ENCODE measurements at regions not wholly inside any gene's neighbourhood (a gene's known extent, or its start where the extent isn't known, plus 50 kb on each side); places are given as distances from the start of the nearest gene placed in this dataset.

GRCh38 chr9:87269296-87270176 is 228.1 kb upstream of the DAPK1 start:
- Mint-ChIP-seq H3K27me3 (peaks cover 8% of the 10 kb centered on the region), H3K4me1 (peaks cover 6% of the 10 kb centered on the region), H3K4me3 (no peak overlapping the region), H3K36me3 (ENCODE audit: low read depth) (no peaks in the 10 kb centered on the region), H3K9me3 (no peaks in the 10 kb centered on the region), H3K27ac (no peak overlapping the region)
- no peak for DNase-seq
- intact Hi-C loops (cut with micrococcal nuclease), result no loop called here

DNA sequence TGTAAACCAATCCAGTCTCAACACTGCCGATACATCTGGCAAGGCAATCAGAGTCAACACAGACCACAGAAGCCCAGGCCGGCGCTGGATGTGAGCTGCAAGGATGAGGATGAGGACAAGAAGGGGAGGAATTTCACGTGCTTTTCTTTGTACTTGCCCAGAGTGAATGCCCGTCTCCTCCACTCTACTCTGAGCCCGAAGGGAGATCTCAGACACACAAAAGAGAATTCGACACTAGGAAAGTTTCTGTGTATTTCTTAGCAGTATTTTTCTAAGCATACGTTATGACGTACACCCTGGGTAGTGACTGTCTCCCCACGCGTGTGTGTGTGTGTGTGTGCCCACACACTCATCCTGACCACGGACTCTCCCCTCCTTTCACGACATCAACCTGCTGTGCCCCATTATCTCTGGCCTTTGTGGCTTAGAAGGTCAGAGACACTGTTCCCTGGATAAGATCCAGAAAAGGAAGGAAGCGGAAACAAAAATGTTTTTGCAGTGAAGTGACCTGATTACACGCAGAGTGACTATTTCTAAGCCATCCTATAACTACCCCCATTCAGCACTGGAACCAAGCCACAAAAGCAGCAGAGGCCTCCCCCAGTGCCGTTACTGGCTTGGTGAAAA is 227.3 kb upstream of the DAPK1 start:
- no peak overlapping the region for H3K4me3 Mint-ChIP-seq
- H3K4me1 Mint-ChIP-seq, result peaks cover 6% of the 10 kb centered on the region
- H3K27me3 Mint-ChIP-seq, result peaks cover 10% of the 10 kb centered on the region
- no peaks in the 10 kb centered on the region for H3K36me3 Mint-ChIP-seq (ENCODE audit: low read depth)
- H3K27ac Mint-ChIP-seq, result no peak overlapping the region
- DNase-seq, result no peak
- H3K9me3 Mint-ChIP-seq, result no peaks in the 10 kb centered on the region
- intact Hi-C loops (cut with micrococcal nuclease), result no loop called here

GRCh38 chr9:87270848-87271234 is 226.8 kb upstream of the DAPK1 start:
- H3K27me3 Mint-ChIP-seq, result peaks cover 10% of the 10 kb centered on the region
- DNase-seq, result no peak
- no peak overlapping the region for H3K4me3 Mint-ChIP-seq
- peaks cover 7% of the 10 kb centered on the region for H3K4me1 Mint-ChIP-seq
- H3K27ac Mint-ChIP-seq, result no peak overlapping the region
- H3K9me3 Mint-ChIP-seq, result no peaks in the 10 kb centered on the region
- intact Hi-C loops (cut with micrococcal nuclease), result no loop called here
- H3K36me3 Mint-ChIP-seq (ENCODE audit: low read depth), result no peaks in the 10 kb centered on the region

GRCh38 chr9:87271696-87272477 is 225.8 kb upstream of the DAPK1 start:
- intact Hi-C loops (cut with micrococcal nuclease), result no loop called here
- no peak overlapping the region for H3K4me3 Mint-ChIP-seq
- H3K9me3 Mint-ChIP-seq, result no peaks in the 10 kb centered on the region
- DNase-seq, result no peak
- no peaks in the 10 kb centered on the region for H3K36me3 Mint-ChIP-seq (ENCODE audit: low read depth)
- H3K27me3 Mint-ChIP-seq, result peaks cover 10% of the 10 kb centered on the region
- H3K4me1 Mint-ChIP-seq, result peaks cover 11% of the 10 kb centered on the region
- no peak overlapping the region for H3K27ac Mint-ChIP-seq

- H3K4me3 Mint-ChIP-seq, result no peak overlapping the region
- no peak overlapping the region for H3K27ac Mint-ChIP-seq
- no peaks in the 10 kb centered on the region for H3K9me3 Mint-ChIP-seq
- peaks cover 14% of the 10 kb centered on the region for H3K4me1 Mint-ChIP-seq
- intact Hi-C loops (cut with micrococcal nuclease), result no loop called here
- H3K27me3 Mint-ChIP-seq, result peaks cover 7% of the 10 kb centered on the region
- H3K36me3 Mint-ChIP-seq (ENCODE audit: low read depth), result no peaks in the 10 kb centered on the region
- no peak for DNase-seq
Observed at GRCh38 chr9:87275047-87275725, 222.5 kb upstream of the DAPK1 start.

GRCh38 chr9:87276327-87276841 is 221.3 kb upstream of the DAPK1 start:
- no peak for DNase-seq
- Mint-ChIP-seq H3K9me3 (no peaks in the 10 kb centered on the region), H3K4me3 (no peak overlapping the region), H3K27me3 (peaks cover 8% of the 10 kb centered on the region), H3K27ac (no peak overlapping the region), H3K4me1 (peaks cover 14% of the 10 kb centered on the region), H3K36me3 (ENCODE audit: low read depth) (no peaks in the 10 kb centered on the region)
- intact Hi-C loops (cut with micrococcal nuclease), result no loop called here

DNA sequence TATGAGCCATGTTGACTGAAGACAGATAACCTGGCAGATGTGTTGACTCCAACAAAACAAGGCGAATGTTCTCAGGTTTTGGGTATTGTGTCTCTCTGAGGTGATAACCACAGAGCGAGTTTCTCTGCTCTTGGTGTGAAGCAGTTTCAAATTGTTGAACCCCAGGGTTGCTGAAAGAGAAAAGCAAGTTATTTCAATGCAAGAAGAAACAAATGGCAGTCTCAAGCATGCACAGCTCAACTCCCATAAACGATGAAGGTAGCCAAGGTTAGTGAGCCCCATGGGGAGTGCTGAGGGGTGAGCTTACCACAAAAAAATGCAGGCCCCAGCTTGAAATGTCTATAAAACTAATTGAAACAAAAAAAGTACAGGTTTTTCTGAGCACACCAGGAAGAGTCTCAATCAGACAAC is 220.8 kb upstream of the DAPK1 start:
- Mint-ChIP-seq H3K27me3 (peaks cover 8% of the 10 kb centered on the region), H3K27ac (no peak overlapping the region), H3K9me3 (no peaks in the 10 kb centered on the region), H3K4me3 (no peak overlapping the region), H3K4me1 (peaks cover 13% of the 10 kb centered on the region), H3K36me3 (ENCODE audit: low read depth) (no peaks in the 10 kb centered on the region)
- intact Hi-C loops (cut with micrococcal nuclease), result no loop called here
- DNase-seq, result peak; percentile 58

GRCh38 chr9:87277346-87277745 is 220.3 kb upstream of the DAPK1 start:
- H3K9me3 Mint-ChIP-seq, result no peaks in the 10 kb centered on the region
- H3K27me3 Mint-ChIP-seq, result peaks cover 6% of the 10 kb centered on the region
- no peak overlapping the region for H3K27ac Mint-ChIP-seq
- intact Hi-C loops (cut with micrococcal nuclease), result no loop called here
- peaks cover 8% of the 10 kb centered on the region for H3K4me1 Mint-ChIP-seq
- DNase-seq, result no peak
- H3K36me3 Mint-ChIP-seq (ENCODE audit: low read depth), result no peaks in the 10 kb centered on the region
- no peak overlapping the region for H3K4me3 Mint-ChIP-seq

GRCh38 chr9:87278971-87279733 is 218.5 kb upstream of the DAPK1 start:
- no peak overlapping the region for H3K4me3 Mint-ChIP-seq
- DNase-seq, result no peak
- intact Hi-C loops (cut with micrococcal nuclease), result no loop called here
- no peak overlapping the region for H3K27ac Mint-ChIP-seq
- H3K4me1 Mint-ChIP-seq, result peaks cover 8% of the 10 kb centered on the region
- H3K27me3 Mint-ChIP-seq, result peaks cover 5% of the 10 kb centered on the region
- H3K9me3 Mint-ChIP-seq, result no peaks in the 10 kb centered on the region
- H3K36me3 Mint-ChIP-seq (ENCODE audit: low read depth), result no peaks in the 10 kb centered on the region

GRCh38 chr9:87280421-87280820 is 217.2 kb upstream of the DAPK1 start:
- H3K27ac Mint-ChIP-seq, result no peak overlapping the region
- H3K36me3 Mint-ChIP-seq (ENCODE audit: low read depth), result no peaks in the 10 kb centered on the region
- peaks cover 8% of the 10 kb centered on the region for H3K4me1 Mint-ChIP-seq
- H3K4me3 Mint-ChIP-seq, result no peak overlapping the region
- DNase-seq, result no peak
- H3K27me3 Mint-ChIP-seq, result peaks cover 2% of the 10 kb centered on the region
- intact Hi-C loops (cut with micrococcal nuclease), result no loop called here
- no peaks in the 10 kb centered on the region for H3K9me3 Mint-ChIP-seq

- H3K27me3 Mint-ChIP-seq, result peaks cover 4% of the 10 kb centered on the region
- intact Hi-C loops (cut with micrococcal nuclease), result no loop called here
- no peak overlapping the region for H3K4me3 Mint-ChIP-seq
- H3K4me1 Mint-ChIP-seq, result no peaks in the 10 kb centered on the region
- no peaks in the 10 kb centered on the region for H3K36me3 Mint-ChIP-seq (ENCODE audit: low read depth)
- H3K9me3 Mint-ChIP-seq, result no peaks in the 10 kb centered on the region
- no peak for DNase-seq
- no peak overlapping the region for H3K27ac Mint-ChIP-seq
Observed at GRCh38 chr9:87282538-87282937, 215.1 kb upstream of the DAPK1 start.

GRCh38 chr9:87283585-87283984 is 214.1 kb upstream of the DAPK1 start:
- no peaks in the 10 kb centered on the region for H3K4me1 Mint-ChIP-seq
- no peak for DNase-seq
- no peaks in the 10 kb centered on the region for H3K36me3 Mint-ChIP-seq (ENCODE audit: low read depth)
- intact Hi-C loops (cut with micrococcal nuclease), result no loop called here
- H3K27me3 Mint-ChIP-seq, result peaks cover 4% of the 10 kb centered on the region
- no peak overlapping the region for H3K4me3 Mint-ChIP-seq
- no peak overlapping the region for H3K27ac Mint-ChIP-seq
- H3K9me3 Mint-ChIP-seq, result no peaks in the 10 kb centered on the region

Data from activated CD4-positive, alpha-beta T cell treated with anti-CD3 and anti-CD28 coated beads, Interleukin-2, amount 10 ng/mL, durations not matched to agents 24 days and 14 days (primary cell).